ENCODE measurements at regions not wholly inside any gene's neighbourhood (a gene's known extent, or its start where the extent isn't known, plus 50 kb on each side); places are given as distances from the start of the nearest gene placed in this dataset.

DNA sequence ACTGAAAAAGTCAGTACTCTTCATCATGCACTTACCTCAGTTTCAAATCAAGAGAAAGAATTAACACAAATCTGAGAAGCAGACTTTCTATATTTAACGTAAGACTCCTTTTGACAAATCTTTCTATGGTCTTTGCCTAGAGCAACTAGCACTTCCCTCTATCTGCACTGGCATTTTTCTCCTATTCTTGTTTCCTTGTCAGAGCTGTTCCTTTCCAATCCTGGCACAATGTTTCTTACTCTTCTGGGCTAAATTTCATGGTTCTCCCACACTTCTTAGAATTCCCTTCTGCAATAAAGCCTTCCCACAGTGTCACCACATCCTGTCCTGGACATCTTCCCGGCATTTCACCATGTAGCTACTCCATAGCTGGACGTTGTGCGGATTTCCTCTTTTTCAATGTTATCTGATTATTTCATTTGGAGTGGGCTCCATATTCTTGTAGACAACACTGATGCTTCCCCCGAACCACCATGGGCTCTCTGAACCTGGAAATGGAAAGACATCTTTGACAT lies 144.7 kb upstream of the CTNNA2 start:
- no peak for DNase-seq (ENCODE audit: low spot score in 2 of 2)
- Histone ChIP-seq H3K27me3 (no peaks in the 10 kb centered on the region), H3K27ac (no peak overlapping the region), H3K36me3 (no peaks in the 10 kb centered on the region), H3K4me1 (no peaks in the 10 kb centered on the region), H3K9me3 (no peaks in the 10 kb centered on the region), H3K4me3 (no peak overlapping the region)
- TF ChIP-seq, protein P1, sequence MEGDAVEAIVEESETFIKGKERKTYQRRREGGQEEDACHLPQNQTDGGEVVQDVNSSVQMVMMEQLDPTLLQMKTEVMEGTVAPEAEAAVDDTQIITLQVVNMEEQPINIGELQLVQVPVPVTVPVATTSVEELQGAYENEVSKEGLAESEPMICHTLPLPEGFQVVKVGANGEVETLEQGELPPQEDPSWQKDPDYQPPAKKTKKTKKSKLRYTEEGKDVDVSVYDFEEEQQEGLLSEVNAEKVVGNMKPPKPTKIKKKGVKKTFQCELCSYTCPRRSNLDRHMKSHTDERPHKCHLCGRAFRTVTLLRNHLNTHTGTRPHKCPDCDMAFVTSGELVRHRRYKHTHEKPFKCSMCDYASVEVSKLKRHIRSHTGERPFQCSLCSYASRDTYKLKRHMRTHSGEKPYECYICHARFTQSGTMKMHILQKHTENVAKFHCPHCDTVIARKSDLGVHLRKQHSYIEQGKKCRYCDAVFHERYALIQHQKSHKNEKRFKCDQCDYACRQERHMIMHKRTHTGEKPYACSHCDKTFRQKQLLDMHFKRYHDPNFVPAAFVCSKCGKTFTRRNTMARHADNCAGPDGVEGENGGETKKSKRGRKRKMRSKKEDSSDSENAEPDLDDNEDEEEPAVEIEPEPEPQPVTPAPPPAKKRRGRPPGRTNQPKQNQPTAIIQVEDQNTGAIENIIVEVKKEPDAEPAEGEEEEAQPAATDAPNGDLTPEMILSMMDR (IDR thresholded peaks at IDR 0.05): no peak
- TF ChIP-seq POLR2A (IDR thresholded peaks at IDR 0.05) (no peak), EP300 (IDR thresholded peaks at IDR 0.05) (no peak)
- WGBS, 2 donors: 82% methylated on average over 5 of the region's 5 CpGs

DNA sequence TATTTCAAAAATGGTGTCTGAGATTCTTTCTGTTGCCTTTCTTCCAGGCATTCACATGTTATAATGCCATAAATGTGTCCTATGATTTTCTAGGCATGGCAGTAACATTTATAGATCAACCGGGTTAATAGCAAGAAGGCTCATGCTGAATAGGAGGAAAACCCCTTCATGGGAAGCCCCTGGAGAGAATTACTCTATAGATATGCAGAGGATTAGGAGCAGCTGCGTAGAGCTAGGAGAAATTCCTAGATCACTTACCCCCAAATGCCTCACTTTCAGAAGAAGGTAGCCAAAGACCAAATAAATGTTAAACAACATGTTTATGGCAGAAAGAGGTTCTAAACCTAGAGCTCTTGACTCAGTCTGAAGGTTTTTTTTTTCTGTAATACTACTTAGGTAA lies 153.4 kb upstream of the CTNNA2 start:
- H3K27me3 ChIP-seq: no peaks in the 10 kb centered on the region
- TF ChIP-seq EP300 (IDR thresholded peaks at IDR 0.05) (no peak), POLR2A (IDR thresholded peaks at IDR 0.05) (no peak)
- TF ChIP-seq, protein P1 (IDR thresholded peaks at IDR 0.05): no peak
- H3K4me1 ChIP-seq: no peaks in the 10 kb centered on the region
- no peak for DNase-seq (ENCODE audit: low spot score in 2 of 2)
- WGBS, 2 donors: 45 to 51% methylated on average over 2 of the region's 2 CpGs
- H3K4me3 ChIP-seq: no peak overlapping the region
- peaks cover 0 to 11% (median 0%) of the 10 kb centered on the region in 4 donors for H3K9me3 ChIP-seq
- H3K36me3 ChIP-seq: no peaks in the 10 kb centered on the region
- no peak overlapping the region for H3K27ac ChIP-seq

DNA sequence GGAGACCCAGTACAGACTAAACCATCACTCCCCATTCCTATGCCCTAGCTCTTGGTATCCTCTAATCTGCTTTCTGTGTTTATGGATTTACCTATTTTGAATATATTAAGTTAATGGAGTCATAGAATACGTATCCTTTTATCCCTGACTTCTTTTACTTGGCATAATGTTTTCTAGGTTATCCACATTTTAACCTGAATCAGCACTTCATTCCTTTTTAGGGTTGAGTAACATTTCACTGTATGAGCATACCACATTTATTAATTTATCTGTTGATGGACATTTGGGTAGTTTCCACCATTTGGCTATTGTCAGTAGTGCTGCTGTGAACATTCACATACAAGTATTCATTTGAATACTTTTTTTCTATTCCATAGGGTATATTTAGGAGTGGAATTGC lies 157.3 kb upstream of the CTNNA2 start:
- peaks cover 0 to 13% (median 2%) of the 10 kb centered on the region in 4 donors for H3K9me3 ChIP-seq
- H3K27ac ChIP-seq: no peak overlapping the region
- TF ChIP-seq POLR2A (IDR thresholded peaks at IDR 0.05): no peak
- TF ChIP-seq EP300 (IDR thresholded peaks at IDR 0.05): no peak
- TF ChIP-seq, protein P1 (IDR thresholded peaks at IDR 0.05): no peak
- 0 to 34% methylated on average over 1 of the region's 1 CpG for WGBS, 2 donors
- H3K36me3 ChIP-seq: no peaks in the 10 kb centered on the region
- no peak overlapping the region for H3K4me3 ChIP-seq
- H3K27me3 ChIP-seq: no peaks in the 10 kb centered on the region
- DNase-seq (ENCODE audit: low spot score in 2 of 2): no peak
- no peaks in the 10 kb centered on the region for H3K4me1 ChIP-seq

DNA sequence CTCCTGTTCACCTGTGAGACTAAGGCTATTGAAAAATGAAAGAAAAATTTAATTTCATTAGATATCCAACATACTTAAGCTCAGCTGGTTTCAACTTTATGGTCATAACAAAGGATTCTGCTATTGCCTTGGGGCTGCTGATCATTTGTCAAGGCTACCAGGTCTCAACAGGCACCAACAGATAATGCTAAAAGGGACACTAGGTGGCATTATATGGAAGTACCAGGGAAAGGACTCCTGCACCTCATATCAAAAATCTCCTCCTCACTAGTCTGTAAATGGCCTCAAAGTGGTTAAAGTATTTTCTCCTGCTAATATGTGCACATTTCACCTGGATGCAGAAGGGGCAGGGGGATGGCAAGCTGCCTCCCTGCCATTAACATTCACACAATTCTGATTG lies 167.9 kb upstream of the REG3A start:
- TF ChIP-seq, protein P1 (IDR thresholded peaks at IDR 0.05): no peak
- TF ChIP-seq EP300 (IDR thresholded peaks at IDR 0.05): no peak
- TF ChIP-seq POLR2A (IDR thresholded peaks at IDR 0.05): no peak
- Histone ChIP-seq H3K9me3 (no peaks in the 10 kb centered on the region), H3K36me3 (no peaks in the 10 kb centered on the region), H3K27me3 (no peaks in the 10 kb centered on the region), H3K4me1 (no peaks in the 10 kb centered on the region), H3K27ac (no peak overlapping the region), H3K4me3 (no peak overlapping the region)
- no peak for DNase-seq (ENCODE audit: low spot score in 2 of 2)

DNA sequence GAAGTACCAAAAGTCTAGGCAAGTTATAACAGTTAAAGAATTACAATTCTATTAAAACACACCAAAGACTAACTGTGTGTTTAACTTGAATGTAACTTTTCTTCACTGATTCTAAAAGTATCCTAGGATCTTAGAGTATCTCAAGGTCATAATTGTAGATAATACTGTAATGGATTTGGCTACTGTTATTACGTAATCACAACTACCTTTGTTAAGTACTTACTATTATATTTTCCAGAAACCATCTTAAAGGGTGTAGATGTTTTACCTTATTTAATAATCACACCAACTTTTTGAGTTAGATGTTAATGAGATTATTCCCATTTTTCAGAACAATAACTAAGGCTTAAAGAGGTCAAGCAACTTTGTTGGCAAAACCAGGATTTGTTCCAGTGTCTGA lies 161.3 kb upstream of the REG3A start:
- Histone ChIP-seq H3K4me3 (no peak overlapping the region), H3K9me3 (no peaks in the 10 kb centered on the region), H3K4me1 (no peaks in the 10 kb centered on the region), H3K27me3 (no peaks in the 10 kb centered on the region), H3K36me3 (no peaks in the 10 kb centered on the region), H3K27ac (no peak overlapping the region)
- 90 to 92% methylated on average over 1 of the region's 1 CpG for WGBS, 2 donors
- no peak for DNase-seq (ENCODE audit: low spot score in 2 of 2)
- TF ChIP-seq POLR2A (IDR thresholded peaks at IDR 0.05): no peak
- TF ChIP-seq EP300 (IDR thresholded peaks at IDR 0.05): no peak
- TF ChIP-seq, protein P1 (IDR thresholded peaks at IDR 0.05): no peak

All from tibial nerve (tissue), 4 donors.